ENCODE measurements at regions not wholly inside any gene's neighbourhood (a gene's known extent, or its start where the extent isn't known, plus 50 kb on each side); places are given as distances from the start of the nearest gene placed in this dataset.

GRCh38 chr10:22848509-22848908, 79.3 kb upstream of the ARMC3 start:
- Histone ChIP-seq H3K4me2 (ENCODE audit: low read length) (no peak overlapping the region), H3K4me1 (ENCODE audit: insufficient read depth, low read length) (no peaks in the 10 kb centered on the region), H3K27me3 (ENCODE audit: insufficient read depth, low read length) (no peaks in the 10 kb centered on the region), H3K36me3 (ENCODE audit: insufficient read depth, low read length) (no peaks in the 10 kb centered on the region), H3K79me2 (ENCODE audit: insufficient read depth, low read length) (no peaks in the 10 kb centered on the region), H3K4me3 (ENCODE audit: insufficient read depth, low read depth, low read length) (no peak overlapping the region), H3K9me3 (ENCODE audit: insufficient read depth, low read depth, low read length) (no peaks in the 10 kb centered on the region), H3K27ac (ENCODE audit: low read depth, low read length) (no peak overlapping the region), H2AFZ (ENCODE audit: low read depth, low read length) (no peak overlapping the region), H3K9ac (ENCODE audit: low read length) (no peak overlapping the region), H4K20me1 (ENCODE audit: insufficient read depth, low read length) (no peaks in the 10 kb centered on the region)
- Mint-ChIP-seq H3K27me3 (ENCODE audit: low read depth, unreplicated experiment) (no peaks in the 10 kb centered on the region), H3K4me1 (ENCODE audit: low read depth, unreplicated experiment) (peaks cover 6% of the 10 kb centered on the region), H3K9me3 (ENCODE audit: unreplicated experiment) (no peaks in the 10 kb centered on the region), H3K4me3 (ENCODE audit: unreplicated experiment) (no peak overlapping the region), H3K36me3 (ENCODE audit: low read depth, unreplicated experiment) (no peaks in the 10 kb centered on the region), H3K27ac (ENCODE audit: unreplicated experiment) (no peak overlapping the region)
- DNase-seq (ENCODE audit: low read depth) (no peak), FAIRE-seq (no peak)
- TF ChIP-seq EZH2 (IDR thresholded peaks at IDR 0.05; ENCODE audit: insufficient read depth, low read length) (no peak), CTCF (IDR thresholded peaks at IDR 0.05; ENCODE audit: insufficient read depth, low read depth, low read length) (no peak)

DNA sequence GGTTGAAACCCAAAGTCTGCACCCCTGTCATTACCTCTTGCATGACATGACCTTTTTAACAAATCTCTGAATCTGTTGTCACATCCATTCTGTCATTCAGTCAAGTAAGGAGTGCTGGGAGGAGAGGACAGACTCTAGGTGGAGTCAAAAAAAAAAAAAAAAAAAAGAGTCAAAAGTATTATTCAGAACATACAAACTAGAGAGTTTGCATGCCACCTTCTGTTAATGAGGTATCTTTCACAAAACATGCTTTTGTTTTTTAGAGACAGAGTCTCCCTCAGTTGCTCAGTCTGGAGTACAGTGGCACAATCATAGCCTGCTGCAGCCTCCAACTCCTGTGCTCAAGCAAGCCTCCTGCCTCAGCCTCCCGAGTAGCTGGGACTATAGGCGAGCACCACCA, 81.6 kb upstream of the ARMC3 start:
- Histone ChIP-seq H3K9ac (ENCODE audit: low read length) (no peak overlapping the region), H3K4me3 (ENCODE audit: insufficient read depth, low read depth, low read length) (no peak overlapping the region), H3K9me3 (ENCODE audit: insufficient read depth, low read depth, low read length) (no peaks in the 10 kb centered on the region), H3K4me1 (ENCODE audit: insufficient read depth, low read length) (no peaks in the 10 kb centered on the region), H4K20me1 (ENCODE audit: insufficient read depth, low read length) (no peaks in the 10 kb centered on the region), H3K27ac (ENCODE audit: low read depth, low read length) (no peak overlapping the region), H2AFZ (ENCODE audit: low read depth, low read length) (no peak overlapping the region), H3K4me2 (ENCODE audit: low read length) (no peak overlapping the region), H3K36me3 (ENCODE audit: insufficient read depth, low read length) (no peaks in the 10 kb centered on the region), H3K27me3 (ENCODE audit: insufficient read depth, low read length) (no peaks in the 10 kb centered on the region), H3K79me2 (ENCODE audit: insufficient read depth, low read length) (no peaks in the 10 kb centered on the region)
- Mint-ChIP-seq H3K4me1 (ENCODE audit: low read depth, unreplicated experiment) (peaks cover 6% of the 10 kb centered on the region), H3K27me3 (ENCODE audit: low read depth, unreplicated experiment) (no peaks in the 10 kb centered on the region), H3K4me3 (ENCODE audit: unreplicated experiment) (no peak overlapping the region), H3K27ac (ENCODE audit: unreplicated experiment) (no peak overlapping the region), H3K9me3 (ENCODE audit: unreplicated experiment) (no peaks in the 10 kb centered on the region), H3K36me3 (ENCODE audit: low read depth, unreplicated experiment) (no peaks in the 10 kb centered on the region)
- TF ChIP-seq EZH2 (IDR thresholded peaks at IDR 0.05; ENCODE audit: insufficient read depth, low read length) (no peak), CTCF (IDR thresholded peaks at IDR 0.05; ENCODE audit: insufficient read depth, low read depth, low read length) (no peak)
- DNase-seq (ENCODE audit: low read depth) (no peak), FAIRE-seq (no peak)

GRCh38 chr10:22839639-22840038, 88.2 kb upstream of the ARMC3 start:
- Mint-ChIP-seq H3K36me3 (ENCODE audit: low read depth, unreplicated experiment) (no peaks in the 10 kb centered on the region), H3K27ac (ENCODE audit: unreplicated experiment) (no peak overlapping the region), H3K4me3 (ENCODE audit: unreplicated experiment) (no peak overlapping the region), H3K4me1 (ENCODE audit: low read depth, unreplicated experiment) (peaks cover 2% of the 10 kb centered on the region), H3K9me3 (ENCODE audit: unreplicated experiment) (no peaks in the 10 kb centered on the region), H3K27me3 (ENCODE audit: low read depth, unreplicated experiment) (no peaks in the 10 kb centered on the region)
- no peak overlapping the region for H3K9ac ChIP-seq (ENCODE audit: low read length)
- no peak overlapping the region for H3K4me3 ChIP-seq (ENCODE audit: insufficient read depth, low read depth, low read length)
- H2AFZ ChIP-seq (ENCODE audit: low read depth, low read length), result no peak overlapping the region
- H3K9me3 ChIP-seq (ENCODE audit: insufficient read depth, low read depth, low read length), result no peaks in the 10 kb centered on the region
- H3K27me3 ChIP-seq (ENCODE audit: insufficient read depth, low read length), result no peaks in the 10 kb centered on the region
- DNase-seq (ENCODE audit: low read depth) (no peak), FAIRE-seq (no peak)
- TF ChIP-seq CTCF (IDR thresholded peaks at IDR 0.05; ENCODE audit: insufficient read depth, low read depth, low read length), result no peak
- TF ChIP-seq EZH2 (IDR thresholded peaks at IDR 0.05; ENCODE audit: insufficient read depth, low read length), result no peak
- no peaks in the 10 kb centered on the region for H3K36me3 ChIP-seq (ENCODE audit: insufficient read depth, low read length)
- no peak overlapping the region for H3K27ac ChIP-seq (ENCODE audit: low read depth, low read length)
- no peaks in the 10 kb centered on the region for H4K20me1 ChIP-seq (ENCODE audit: insufficient read depth, low read length)
- H3K79me2 ChIP-seq (ENCODE audit: insufficient read depth, low read length), result no peaks in the 10 kb centered on the region
- no peaks in the 10 kb centered on the region for H3K4me1 ChIP-seq (ENCODE audit: insufficient read depth, low read length)
- H3K4me2 ChIP-seq (ENCODE audit: low read length), result no peak overlapping the region
